ENCODE measurements at regions not wholly inside any gene's neighbourhood (a gene's known extent, or its start where the extent isn't known, plus 50 kb on each side); places are given as distances from the start of the nearest gene placed in this dataset.

DNA sequence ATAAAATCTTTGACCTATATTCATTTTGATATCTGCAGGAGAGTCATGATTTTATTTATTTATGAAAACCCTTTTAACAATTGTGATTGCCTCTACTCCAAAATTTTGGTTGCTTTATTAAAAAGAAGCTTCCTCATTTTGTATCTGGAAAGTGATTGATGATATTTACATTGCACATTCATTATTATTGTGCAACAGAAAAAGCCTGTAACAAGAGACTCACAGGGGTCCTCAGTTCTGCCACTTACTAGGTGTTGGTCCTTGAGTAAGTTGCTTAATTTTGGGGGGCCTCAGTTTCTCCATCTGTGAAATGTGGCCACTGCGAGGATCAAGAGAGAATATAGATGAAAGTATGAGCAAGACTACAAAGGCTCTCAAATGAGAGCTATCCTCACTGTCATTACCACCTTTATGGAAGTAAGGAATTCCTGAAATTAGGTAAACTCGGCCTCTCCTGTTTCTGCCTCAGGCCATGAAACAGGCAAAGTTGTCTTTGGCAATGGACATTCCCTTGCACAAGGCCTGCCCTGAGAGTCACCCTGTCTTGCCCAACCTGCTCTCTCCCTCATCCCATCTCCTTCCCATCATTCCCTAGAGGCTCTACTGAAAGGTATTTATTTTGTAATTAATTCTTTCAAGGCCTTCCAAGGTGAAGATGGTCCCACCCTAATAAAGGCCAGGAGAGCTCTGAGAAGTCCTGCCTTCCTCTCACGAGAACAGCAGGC lies 66.1 kb upstream of the ABLIM1 start:
- H3K27me3 ChIP-seq, result no peaks in the 10 kb centered on the region
- DNase-seq (no peak), ATAC-seq (no peak), FAIRE-seq (no peak)
- H3K36me3 ChIP-seq, result no peaks in the 10 kb centered on the region
- no peak for TF ChIP-seq CTCF (IDR thresholded peaks at IDR 0.05)
- H3K27ac ChIP-seq, result no peak overlapping the region
- WGBS, 2 donors, result 86 to 92% methylated on average over 3 of the region's 3 CpGs
- no peaks in the 10 kb centered on the region for H3K9me3 ChIP-seq
- H3K4me3 ChIP-seq, result no peak overlapping the region
- H3K4me1 ChIP-seq, result peaks cover 14 to 21% (median 18%) of the 10 kb centered on the region in 3 donors
- intact Hi-C loops (cut with DNase I), result no loop called here

DNA sequence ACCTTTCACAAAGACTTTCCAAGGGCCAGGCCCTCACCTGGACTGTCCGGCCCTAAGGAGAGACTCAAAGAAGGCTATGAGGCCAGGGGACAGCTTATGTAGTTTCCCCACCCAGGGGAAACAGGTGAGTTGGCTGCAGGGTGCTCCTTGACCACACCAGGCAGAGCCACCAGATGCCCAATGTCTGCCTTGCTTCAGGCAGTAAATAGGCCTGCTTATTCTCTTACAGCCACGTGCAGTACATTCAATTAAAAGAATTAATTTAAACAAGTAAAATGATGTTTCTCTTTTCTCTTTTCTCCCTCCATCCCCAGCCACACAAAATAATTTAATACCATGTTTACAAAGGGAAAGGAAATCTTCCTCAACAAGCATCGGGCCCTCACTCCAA lies 66.6 kb upstream of the ABLIM1 start:
- Histone ChIP-seq H3K36me3 (no peaks in the 10 kb centered on the region), H3K4me3 (no peak overlapping the region), H3K27me3 (no peaks in the 10 kb centered on the region), H3K4me1 (peaks cover 14 to 17% (median 16%) of the 10 kb centered on the region in 3 donors), H3K9me3 (no peaks in the 10 kb centered on the region), H3K27ac (no peak overlapping the region)
- ATAC-seq (no peak), FAIRE-seq (no peak), DNase-seq (no peak)
- 91 to 93% methylated on average over 3 of the region's 3 CpGs for WGBS, 2 donors
- TF ChIP-seq CTCF (IDR thresholded peaks at IDR 0.05), result no peak
- intact Hi-C loops (cut with DNase I), result no loop called here

- no peak for FAIRE-seq
- Histone ChIP-seq H3K9me3 (no peaks in the 10 kb centered on the region), H3K27me3 (no peaks in the 10 kb centered on the region), H3K4me3 (no peak overlapping the region), H3K4me1 (peaks cover 4 to 14% (median 7%) of the 10 kb centered on the region in 3 donors), H3K36me3 (no peaks in the 10 kb centered on the region), H3K27ac (no peak overlapping the region)
- ATAC-seq, result peak; percentile 43 to 84 (median 68)
- no peak for DNase-seq
- no peak for TF ChIP-seq CTCF (IDR thresholded peaks at IDR 0.05)
- WGBS, 2 donors, result 49 to 51% methylated on average over 3 of the region's 3 CpGs
- intact Hi-C loops (cut with DNase I), result no loop called here
Observed at GRCh38 chr10:114726820-114727271, 68.8 kb upstream of the ABLIM1 start.

GRCh38 chr10:114728325-114728724 lies 70.2 kb upstream of the ABLIM1 start:
- peaks cover 0 to 3% (median 0%) of the 10 kb centered on the region in 4 donors for H3K9me3 ChIP-seq
- DNase-seq, result no peak
- peaks cover 4 to 14% (median 7%) of the 10 kb centered on the region in 3 donors for H3K4me1 ChIP-seq
- no peak overlapping the region for H3K27ac ChIP-seq
- no peak for FAIRE-seq
- 94 to 95% methylated on average over 4 of the region's 4 CpGs for WGBS, 2 donors
- H3K36me3 ChIP-seq, result no peaks in the 10 kb centered on the region
- intact Hi-C loops (cut with DNase I), result no loop called here
- no peak for TF ChIP-seq CTCF (IDR thresholded peaks at IDR 0.05)
- no peak overlapping the region for H3K4me3 ChIP-seq
- H3K27me3 ChIP-seq, result no peaks in the 10 kb centered on the region
- ATAC-seq, result no peak

GRCh38 chr10:114729103-114729659 lies 71.1 kb upstream of the ABLIM1 start:
- no peak for TF ChIP-seq CTCF (IDR thresholded peaks at IDR 0.05)
- 80 to 81% methylated on average over 3 of the region's 3 CpGs for WGBS, 2 donors
- FAIRE-seq, result no peak

More at GRCh38 chr10:114729103-114729659, 71.1 kb upstream of the ABLIM1 start:
- H3K9me3 ChIP-seq, result peaks cover 0 to 3% (median 0%) of the 10 kb centered on the region in 4 donors
- no peak for ATAC-seq
- H3K27ac ChIP-seq, result no peak overlapping the region
- H3K27me3 ChIP-seq, result no peaks in the 10 kb centered on the region
- H3K36me3 ChIP-seq, result no peaks in the 10 kb centered on the region
- no peak overlapping the region for H3K4me3 ChIP-seq
- no peak for DNase-seq
- peaks cover 4 to 14% (median 7%) of the 10 kb centered on the region in 3 donors for H3K4me1 ChIP-seq
- intact Hi-C loops (cut with DNase I), result no loop called here
